HG02840 (cell line): ENCODE measurements at regions not wholly inside any gene's neighbourhood (a gene's known extent, or its start where the extent isn't known, plus 50 kb on each side); places are given as distances from the start of the nearest gene placed in this dataset.

Source experiments
- ATAC-seq: cut with Tn5 transposase; IDR thresholded peaks from one replicate; pipeline ENCODE4 v1.9.1; 2021; ENCODE audit warnings: mild to moderate bottlenecking, moderate library complexity, moderate number of reproducible peaks; ENCODE audit not compliant: unreplicated experiment, low FRiP score

- no peak for ATAC-seq
Observed at GRCh38 chr17:69761011-69761410, 314.0 kb upstream of the KCNJ16 start.

- no peak for ATAC-seq
Observed at GRCh38 chr17:69761767-69762321, 313.2 kb upstream of the KCNJ16 start.

- ATAC-seq = no peak
Observed at GRCh38 chr17:69762359-69762758, 312.7 kb upstream of the KCNJ16 start.

GRCh38 chr17:69762766-69763165, 312.3 kb upstream of the KCNJ16 start:
- ATAC-seq = no peak

- no peak for ATAC-seq
Observed at GRCh38 chr17:69763503-69763902, 311.5 kb upstream of the KCNJ16 start.

GRCh38 chr17:69764146-69764545, 310.9 kb upstream of the KCNJ16 start:
- no peak for ATAC-seq

- ATAC-seq = no peak
Observed at GRCh38 chr17:69769050-69769449, 306.0 kb upstream of the KCNJ16 start.

GRCh38 chr17:69773081-69773480, 301.9 kb upstream of the KCNJ16 start:
- no peak for ATAC-seq

- no peak for ATAC-seq
Observed at GRCh38 chr17:69779378-69780214, 295.4 kb upstream of the KCNJ16 start.

GRCh38 chr17:69783865-69784264, 291.2 kb upstream of the KCNJ16 start:
- no peak for ATAC-seq

GRCh38 chr17:69788957-69789356, 286.1 kb upstream of the KCNJ16 start:
- ATAC-seq = no peak

GRCh38 chr17:69796078-69796477, 278.9 kb upstream of the KCNJ16 start:
- no peak for ATAC-seq

- no peak for ATAC-seq
Observed at GRCh38 chr17:69800870-69801269, 274.2 kb upstream of the KCNJ16 start.

- no peak for ATAC-seq
Observed at GRCh38 chr17:69801368-69801767, 273.7 kb upstream of the KCNJ16 start.

- no peak for ATAC-seq
Observed at GRCh38 chr17:69802045-69802740, 272.8 kb upstream of the KCNJ16 start.

- no peak for ATAC-seq
Observed at GRCh38 chr17:69809331-69809730, 265.7 kb upstream of the KCNJ16 start.

GRCh38 chr17:69810326-69810965, 264.6 kb upstream of the KCNJ16 start:
- no peak for ATAC-seq

- no peak for ATAC-seq
Observed at GRCh38 chr17:69812240-69812837, 262.7 kb upstream of the KCNJ16 start.

- ATAC-seq = no peak
Observed at GRCh38 chr17:69814031-69814430, 261.0 kb upstream of the KCNJ16 start.

- no peak for ATAC-seq
Observed at GRCh38 chr17:69815406-69815805, 259.6 kb upstream of the KCNJ16 start.

- no peak for ATAC-seq
Observed at GRCh38 chr17:69818467-69818866, 256.6 kb upstream of the KCNJ16 start.
